CD14-positive monocyte (primary cell): ENCODE measurements at regions not wholly inside any gene's neighbourhood (a gene's known extent, or its start where the extent isn't known, plus 50 kb on each side); places are given as distances from the start of the nearest gene placed in this dataset.

Experiments used
- DNase-seq, 3 donors: peaks; one replicate each; pipeline ENCODE4 v3.0.0-alpha.2; 2011 to 2022
- H2AFZ ChIP-seq: 2 replicates; pipeline ENCODE4 v1.6.0; 2012; ENCODE audit warnings: mild to moderate bottlenecking, low read depth, low read length, inconsistent platforms; ENCODE audit not compliant: insufficient read depth, poor library complexity, severe bottlenecking
- H3K27ac ChIP-seq, 2 donors: 1 replicate in 1 of 2; 2 replicates in 1 of 2; pipeline ENCODE4 v1.5.1; 2012 to 2013; ENCODE audit warnings: low read length in 2 of 2, control low read depth in 1 of 2, inconsistent platforms in 1 of 2, low read depth in 1 of 2, mild to moderate bottlenecking in 1 of 2
- H3K27me3 ChIP-seq, 2 donors: one replicate each; pipeline versions ENCODE4 v1.6.0 to v1.6.1; 2011 to 2013; ENCODE audit warnings: low read length in 2 of 2; ENCODE audit not compliant: control insufficient read depth in 2 of 2, insufficient read depth in 2 of 2
- H3K36me3 ChIP-seq, 2 donors: replicated peaks in 1 of 2; 1 replicate in 1 of 2; 2 replicates in 1 of 2; pipeline versions ENCODE4 v1.5.1 to v1.6.1; 2012 to 2013; ENCODE audit warnings: low read length in 2 of 2, control low read depth in 1 of 2, inconsistent platforms in 1 of 2, mild to moderate bottlenecking in 1 of 2; ENCODE audit not compliant: insufficient read depth in 2 of 2, control insufficient read depth in 1 of 2
- H3K4me1 ChIP-seq, 2 donors: 1 replicate in 1 of 2; 2 replicates in 1 of 2; pipeline versions ENCODE4 v1.5.1 to v1.6.1; 2012 to 2013; ENCODE audit warnings: low read length in 2 of 2, control low read depth in 1 of 2, inconsistent platforms in 1 of 2, mild to moderate bottlenecking in 1 of 2, moderate library complexity in 1 of 2; ENCODE audit not compliant: insufficient read depth in 2 of 2, control insufficient read depth in 1 of 2
- H3K4me2 ChIP-seq: replicated peaks from 2 replicates; pipeline ENCODE3; 2012; ENCODE audit warnings: low read length, moderate library complexity, mild to moderate bottlenecking; ENCODE audit not compliant: poor library complexity, severe bottlenecking; ENCODE audit errors: extremely low read depth
- H3K4me3 ChIP-seq, 3 experiments: fragments of 200-600 bp in 1 of 3; sonication (generic) in 1 of 3; replicated peaks in 1 of 3; 1 replicate in 2 of 3; 2 replicates in 1 of 3; pipeline ENCODE4 v1.5.1; 2011 to 2013; ENCODE audit warnings: low read length in 3 of 3, mild to moderate bottlenecking in 3 of 3, control low read depth in 2 of 3, low read depth in 2 of 3, inconsistent platforms in 1 of 3, moderate library complexity in 1 of 3
- H3K79me2 ChIP-seq: 2 replicates; pipeline ENCODE4 v1.6.0; 2012; ENCODE audit warnings: mild to moderate bottlenecking, control low read depth, inconsistent platforms, low read length, moderate library complexity; ENCODE audit not compliant: insufficient read depth
- H3K9ac ChIP-seq: 2 replicates; pipeline ENCODE4 v1.6.0; 2017; ENCODE audit warnings: low read length, mild to moderate bottlenecking; ENCODE audit not compliant: insufficient read depth, poor library complexity, severe bottlenecking
- H3K9me3 ChIP-seq, 2 donors: replicated peaks in 1 of 2; 1 replicate in 1 of 2; 2 replicates in 1 of 2; pipeline versions ENCODE4 v1.5.1 to v1.6.1; 2012 to 2013; ENCODE audit warnings: low read length in 2 of 2, control low read depth in 1 of 2; ENCODE audit not compliant: control insufficient read depth in 1 of 2, insufficient read depth in 1 of 2
- H4K20me1 ChIP-seq: 2 replicates; pipeline ENCODE4 v1.6.0; 2012; ENCODE audit warnings: mild to moderate bottlenecking, low read length, control low read depth, moderate library complexity; ENCODE audit not compliant: insufficient read depth
- H3K27ac Mint-ChIP-seq, 7 donors: one replicate each; pipeline ENCODE4 v1.8.0; 2020; ENCODE audit warnings: mild to moderate bottlenecking in 7 of 7, mixed read lengths in 7 of 7, moderate library complexity in 6 of 7, inconsistent platforms in 2 of 7
- H3K27me3 Mint-ChIP-seq, 3 donors: one replicate each; pipeline ENCODE4 v1.8.0; 2021 to 2022; ENCODE audit warnings: low read depth in 3 of 3, mild to moderate bottlenecking in 3 of 3, mixed read lengths in 3 of 3, moderate library complexity in 3 of 3, inconsistent platforms in 1 of 3
- H3K36me3 Mint-ChIP-seq, 2 donors: one replicate each; pipeline ENCODE4 v1.8.0; 2020; ENCODE audit warnings: mixed read lengths in 2 of 2, inconsistent platforms in 1 of 2, mild to moderate bottlenecking in 1 of 2
- H3K4me1 Mint-ChIP-seq: one replicate; pipeline ENCODE4 v1.8.0; 2020; ENCODE audit warnings: mild to moderate bottlenecking, mixed read lengths
- H3K4me3 Mint-ChIP-seq, 2 donors: one replicate each; pipeline ENCODE4 v1.8.0; 2020; ENCODE audit warnings: mild to moderate bottlenecking in 2 of 2, mixed read lengths in 2 of 2, moderate library complexity in 1 of 2
- H3K9me3 Mint-ChIP-seq, 7 donors: one replicate each; pipeline ENCODE4 v1.8.0; 2020 to 2022; ENCODE audit warnings: mixed read lengths in 7 of 7, mild to moderate bottlenecking in 6 of 7, moderate library complexity in 6 of 7, inconsistent platforms in 2 of 7
- WGBS: methylation state at CpG from one replicate; pipeline ENCODE4 v1.1.5; 2013; ENCODE audit warnings: missing lambda C conversion rate; ENCODE audit not compliant: insufficient coverage; 5-methylcytosine and 5-hydroxymethylcytosine counted together
- intact Hi-C, 2 donors: fragments of 100-400 bp; cut with micrococcal nuclease; formaldehyde crosslinking; loops; one replicate each; pipeline versions ENCODE4 v1.15.0 to v1.15.1; 2023
- TF ChIP-seq, protein P1 (sequence below): fragments of 200-600 bp; IDR thresholded peaks from one replicate; pipeline ENCODE4 v1.8.0; 2022; ENCODE audit warnings: antibody characterized with exemption, mild to moderate bottlenecking

DNA sequence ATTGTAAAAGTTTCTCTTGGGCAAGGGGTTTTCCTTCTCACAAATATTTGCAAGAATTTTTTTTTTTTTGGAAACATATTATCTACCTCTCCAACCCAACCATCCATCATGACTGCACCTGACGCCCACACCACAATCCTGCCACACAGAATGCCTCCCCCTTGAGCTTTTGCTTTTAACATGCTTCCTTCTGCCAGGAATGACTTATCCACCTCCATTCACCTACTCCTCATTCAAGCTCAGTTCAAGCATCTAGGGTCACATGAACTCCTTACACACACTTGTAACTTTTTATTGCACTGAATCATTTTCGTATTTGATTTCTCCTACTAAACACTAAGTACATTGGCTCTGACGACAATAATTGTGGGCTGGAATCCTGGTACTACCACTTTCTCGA, 660.1 kb upstream of the AUTS2 start:
- Mint-ChIP-seq H3K27ac (peak overlapping the region in 1 of 7 donors; percentile 13), H3K36me3 (no peaks in the 10 kb centered on the region), H3K27me3 (peaks cover 0 to 2% (median 0%) of the 10 kb centered on the region in 3 donors), H3K4me3 (no peak overlapping the region), H3K9me3 (peaks cover 8 to 64% (median 35%) of the 10 kb centered on the region in 7 donors), H3K4me1 (no peaks in the 10 kb centered on the region)
- Histone ChIP-seq H3K27ac (no peak overlapping the region), H3K79me2 (no peaks in the 10 kb centered on the region), H3K36me3 (no peaks in the 10 kb centered on the region), H3K4me2 (no peak overlapping the region), H3K4me1 (no peaks in the 10 kb centered on the region), H3K9me3 (peaks cover 33 to 49% of the 10 kb centered on the region in 2 donors), H2AFZ (no peak overlapping the region), H3K9ac (no peak overlapping the region), H3K4me3 (no peak overlapping the region), H4K20me1 (no peaks in the 10 kb centered on the region), H3K27me3 (no peaks in the 10 kb centered on the region)
- no peak for DNase-seq
- TF ChIP-seq, protein P1, sequence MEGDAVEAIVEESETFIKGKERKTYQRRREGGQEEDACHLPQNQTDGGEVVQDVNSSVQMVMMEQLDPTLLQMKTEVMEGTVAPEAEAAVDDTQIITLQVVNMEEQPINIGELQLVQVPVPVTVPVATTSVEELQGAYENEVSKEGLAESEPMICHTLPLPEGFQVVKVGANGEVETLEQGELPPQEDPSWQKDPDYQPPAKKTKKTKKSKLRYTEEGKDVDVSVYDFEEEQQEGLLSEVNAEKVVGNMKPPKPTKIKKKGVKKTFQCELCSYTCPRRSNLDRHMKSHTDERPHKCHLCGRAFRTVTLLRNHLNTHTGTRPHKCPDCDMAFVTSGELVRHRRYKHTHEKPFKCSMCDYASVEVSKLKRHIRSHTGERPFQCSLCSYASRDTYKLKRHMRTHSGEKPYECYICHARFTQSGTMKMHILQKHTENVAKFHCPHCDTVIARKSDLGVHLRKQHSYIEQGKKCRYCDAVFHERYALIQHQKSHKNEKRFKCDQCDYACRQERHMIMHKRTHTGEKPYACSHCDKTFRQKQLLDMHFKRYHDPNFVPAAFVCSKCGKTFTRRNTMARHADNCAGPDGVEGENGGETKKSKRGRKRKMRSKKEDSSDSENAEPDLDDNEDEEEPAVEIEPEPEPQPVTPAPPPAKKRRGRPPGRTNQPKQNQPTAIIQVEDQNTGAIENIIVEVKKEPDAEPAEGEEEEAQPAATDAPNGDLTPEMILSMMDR: no peak
- intact Hi-C loops: no loop called here
- 45% methylated on average over 1 of the region's 4 CpGs for WGBS

DNA sequence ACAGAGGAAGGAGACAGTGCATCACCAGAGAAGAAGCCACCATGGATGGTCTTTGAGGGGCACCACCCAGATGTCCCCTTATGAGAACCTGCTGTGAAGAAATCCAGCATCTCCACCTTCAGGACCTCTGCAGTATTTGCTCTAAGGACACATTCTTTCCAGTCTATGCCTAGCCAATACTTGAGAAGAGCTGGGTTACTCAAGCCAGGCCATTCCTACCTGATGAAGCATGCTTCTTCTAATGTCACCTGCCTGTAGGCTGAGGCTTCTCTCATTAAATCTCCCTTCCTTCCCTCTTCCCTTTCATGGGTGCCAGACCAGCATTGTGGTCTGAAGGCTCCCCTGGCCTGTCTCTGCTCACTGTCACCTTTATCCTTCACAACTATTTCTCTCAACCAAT, 654.5 kb upstream of the AUTS2 start:
- no peaks in the 10 kb centered on the region for H3K36me3 ChIP-seq

More for the DNA sequence above, 654.5 kb upstream of the AUTS2 start:
- H3K4me2 ChIP-seq: no peak overlapping the region
- no peaks in the 10 kb centered on the region for H3K27me3 ChIP-seq
- H3K4me1 Mint-ChIP-seq: no peaks in the 10 kb centered on the region
- H2AFZ ChIP-seq: no peak overlapping the region
- peaks cover 0 to 4% (median 0%) of the 10 kb centered on the region in 3 donors for H3K27me3 Mint-ChIP-seq
- H3K4me1 ChIP-seq: no peaks in the 10 kb centered on the region
- H3K36me3 Mint-ChIP-seq: no peaks in the 10 kb centered on the region
- H3K9me3 ChIP-seq: peaks cover 38 to 43% of the 10 kb centered on the region in 2 donors
- H3K79me2 ChIP-seq: no peaks in the 10 kb centered on the region
- no peaks in the 10 kb centered on the region for H4K20me1 ChIP-seq
- no peak overlapping the region for H3K9ac ChIP-seq
- H3K4me3 ChIP-seq: no peak overlapping the region
- TF ChIP-seq, protein P1: no peak
- H3K27ac ChIP-seq: no peak overlapping the region
- H3K27ac Mint-ChIP-seq: peak overlapping the region in 1 of 7 donors; percentile 6
- no peak overlapping the region for H3K4me3 Mint-ChIP-seq
- H3K9me3 Mint-ChIP-seq: peaks cover 6 to 50% (median 27%) of the 10 kb centered on the region in 7 donors
- intact Hi-C loops: no loop called here
- DNase-seq: no peak
